ENCODE measurements at regions not wholly inside any gene's neighbourhood (a gene's known extent, or its start where the extent isn't known, plus 50 kb on each side); places are given as distances from the start of the nearest gene placed in this dataset.

- TF ChIP-seq SIN3A (IDR thresholded peaks at IDR 0.05; ENCODE audit: borderline replicate concordance, insufficient read depth, low read depth, low read length) (no peak), POLR2AphosphoS5 (IDR thresholded peaks at IDR 0.05; ENCODE audit: low read depth, low read length) (no peak), REST (IDR thresholded peaks at IDR 0.05; ENCODE audit: insufficient read depth in 1 of 2, low read depth in 2 of 2, low read length in 1 of 2) (no peak)
- TF ChIP-seq, protein P1, sequence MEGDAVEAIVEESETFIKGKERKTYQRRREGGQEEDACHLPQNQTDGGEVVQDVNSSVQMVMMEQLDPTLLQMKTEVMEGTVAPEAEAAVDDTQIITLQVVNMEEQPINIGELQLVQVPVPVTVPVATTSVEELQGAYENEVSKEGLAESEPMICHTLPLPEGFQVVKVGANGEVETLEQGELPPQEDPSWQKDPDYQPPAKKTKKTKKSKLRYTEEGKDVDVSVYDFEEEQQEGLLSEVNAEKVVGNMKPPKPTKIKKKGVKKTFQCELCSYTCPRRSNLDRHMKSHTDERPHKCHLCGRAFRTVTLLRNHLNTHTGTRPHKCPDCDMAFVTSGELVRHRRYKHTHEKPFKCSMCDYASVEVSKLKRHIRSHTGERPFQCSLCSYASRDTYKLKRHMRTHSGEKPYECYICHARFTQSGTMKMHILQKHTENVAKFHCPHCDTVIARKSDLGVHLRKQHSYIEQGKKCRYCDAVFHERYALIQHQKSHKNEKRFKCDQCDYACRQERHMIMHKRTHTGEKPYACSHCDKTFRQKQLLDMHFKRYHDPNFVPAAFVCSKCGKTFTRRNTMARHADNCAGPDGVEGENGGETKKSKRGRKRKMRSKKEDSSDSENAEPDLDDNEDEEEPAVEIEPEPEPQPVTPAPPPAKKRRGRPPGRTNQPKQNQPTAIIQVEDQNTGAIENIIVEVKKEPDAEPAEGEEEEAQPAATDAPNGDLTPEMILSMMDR (IDR thresholded peaks at IDR 0.05): no peak
Measured at GRCh38 chr5:7225826-7226225, 170.1 kb upstream of the ADCY2 start.

All from Panc1 (cell line).